NCI-H2029 treated with DMSO at 0.1 percent for 48 hours (cell line): ENCODE measurements at regions not wholly inside any gene's neighbourhood (a gene's known extent, or its start where the extent isn't known, plus 50 kb on each side); places are given as distances from the start of the nearest gene placed in this dataset.

Experiments used
- DNase-seq: peaks from one replicate; lab custom pipeline; 2025; lab: John Stamatoyannopoulos, UW

- DNase-seq = no peak
These were observed 240.9 kb upstream of the STS start for GRCh38 chrX:6906608-6907007.

- peak; percentile 6 for DNase-seq
These were observed 243.4 kb upstream of the STS start for GRCh38 chrX:6904156-6904555.

GRCh38 chrX:6898371-6898770 lies 249.1 kb upstream of the STS start:
- DNase-seq = no peak

- no peak for DNase-seq
These were observed 256.1 kb upstream of the STS start for GRCh38 chrX:6891404-6891803.

GRCh38 chrX:6890544-6891261 lies 256.8 kb upstream of the STS start:
- no peak for DNase-seq

- DNase-seq = no peak
These were observed 261.6 kb upstream of the STS start for GRCh38 chrX:6885909-6886308.

GRCh38 chrX:6885396-6885795 lies 262.1 kb upstream of the STS start:
- DNase-seq = no peak

- no peak for DNase-seq
These were observed 286.1 kb upstream of the STS start for GRCh38 chrX:6861456-6861855.

- no peak for DNase-seq
These were observed 289.8 kb upstream of the STS start for GRCh38 chrX:6857749-6858148.

GRCh38 chrX:6856471-6856870 lies 291.0 kb upstream of the STS start:
- DNase-seq = no peak

GRCh38 chrX:6852869-6853268 lies 294.6 kb upstream of the STS start:
- no peak for DNase-seq

GRCh38 chrX:6852121-6852520 lies 295.4 kb upstream of the STS start:
- DNase-seq = no peak

- no peak for DNase-seq
These were observed 296.4 kb upstream of the STS start for GRCh38 chrX:6851140-6851539.

- no peak for DNase-seq
These were observed 297.6 kb upstream of the STS start for GRCh38 chrX:6849716-6850414.

- DNase-seq = no peak
These were observed 297.7 kb upstream of the VCX3A start for GRCh38 chrX:6832619-6833018.

- DNase-seq = no peak
These were observed 291.9 kb upstream of the VCX3A start for GRCh38 chrX:6826856-6827255.

- DNase-seq = no peak
These were observed 286.8 kb upstream of the VCX3A start for GRCh38 chrX:6821730-6822129.

GRCh38 chrX:6813836-6814370 lies 279.0 kb upstream of the VCX3A start:
- DNase-seq = no peak

- DNase-seq = no peak
These were observed 277.2 kb upstream of the VCX3A start for GRCh38 chrX:6812087-6812486.

- no peak for DNase-seq
These were observed 275.9 kb upstream of the VCX3A start for GRCh38 chrX:6810776-6811175.

- no peak for DNase-seq
These were observed 268.7 kb upstream of the VCX3A start for GRCh38 chrX:6803607-6804006.

GRCh38 chrX:6793000-6793399 lies 258.1 kb upstream of the VCX3A start:
- DNase-seq = no peak

GRCh38 chrX:6783912-6784311 lies 249.0 kb upstream of the VCX3A start:
- DNase-seq = no peak

GRCh38 chrX:6782831-6783230 lies 247.9 kb upstream of the VCX3A start:
- DNase-seq = no peak
